GM12878 (cell line): ENCODE measurements at regions not wholly inside any gene's neighbourhood (a gene's known extent, or its start where the extent isn't known, plus 50 kb on each side); places are given as distances from the start of the nearest gene placed in this dataset.

ENCODE experiments used
- ATF3 ChIP-seq: IDR thresholded peaks from 2 replicates; pipeline ENCODE4 v1.6.1; 2011; ENCODE audit warnings: low read depth, mild to moderate bottlenecking, low read length, moderate library complexity, borderline replicate concordance; ENCODE audit errors: extremely low read depth
- CBFB ChIP-seq: IDR thresholded peaks from 2 replicates; pipeline ENCODE4 v1.6.1; 2016; ENCODE audit warnings: antibody characterized with exemption, low read depth
- CTCF ChIP-seq, 3 experiments: IDR thresholded peaks in 2 of 3; conservative IDR thresholded peaks in 1 of 3; 2 replicates each; pipeline ENCODE4 v1.5.1; 2011; ENCODE audit warnings: low read depth in 3 of 3, low read length in 3 of 3, mild to moderate bottlenecking in 3 of 3, control low read depth in 2 of 3, moderate library complexity in 2 of 3, inconsistent platforms in 1 of 3, mixed read lengths in 1 of 3; ENCODE audit not compliant: control insufficient read depth in 2 of 3, insufficient read depth in 1 of 3; ENCODE audit errors: extremely low read depth in 1 of 3
- FOXM1 ChIP-seq: IDR thresholded peaks from 2 replicates; pipeline ENCODE4 v1.6.1; 2012; ENCODE audit warnings: low read depth, mild to moderate bottlenecking, inconsistent platforms, low read length, moderate library complexity
- IKZF1 ChIP-seq: fragments of 450-650 bp; conservative IDR thresholded peaks from 2 replicates; pipeline ENCODE4 v1.6.1; 2017; ENCODE audit warnings: antibody characterized with exemption, mild to moderate bottlenecking
- POLR2A ChIP-seq: IDR thresholded peaks from 2 replicates; pipeline ENCODE4 v1.6.1; 2011; ENCODE audit warnings: low read depth, mild to moderate bottlenecking, low read length
- POLR2AphosphoS2 ChIP-seq: IDR thresholded peaks from 2 replicates; pipeline ENCODE4 v1.6.1; 2011; ENCODE audit warnings: low read depth, mild to moderate bottlenecking, low read length, improper control_type of control experiment, moderate library complexity
- RAD21 ChIP-seq: IDR thresholded peaks from 2 replicates; pipeline ENCODE4 v1.6.1; 2011; ENCODE audit warnings: mild to moderate bottlenecking, low read depth, low read length, moderate library complexity; ENCODE audit not compliant: insufficient read depth
- TARDBP ChIP-seq: IDR thresholded peaks from 2 replicates; pipeline ENCODE4 v1.6.1; 2016; ENCODE audit warnings: borderline replicate concordance
- YY1 ChIP-seq: IDR thresholded peaks from 2 replicates; pipeline ENCODE4 v1.6.1; 2011; ENCODE audit warnings: low read depth, mild to moderate bottlenecking, low read length
- ZBED1 ChIP-seq: IDR thresholded peaks from 2 replicates; pipeline ENCODE4 v1.6.1; 2016; ENCODE audit warnings: borderline replicate concordance
- ZNF24 ChIP-seq: fragments of 450-650 bp; IDR thresholded peaks from 2 replicates; pipeline ENCODE4 v1.6.1; 2017; ENCODE audit warnings: antibody characterized with exemption, mild to moderate bottlenecking
- ZNF274 ChIP-seq: IDR thresholded peaks from one replicate; pipeline ENCODE4 v1.8.0; 2011; ENCODE audit not compliant: insufficient read length, insufficient read depth
- TF ChIP-seq, protein P1 (sequence below): fragments of 450-650 bp; IDR thresholded peaks from 2 replicates; pipeline ENCODE4 v1.6.1; 2017; ENCODE audit warnings: antibody characterized with exemption, mild to moderate bottlenecking, moderate library complexity

DNA sequence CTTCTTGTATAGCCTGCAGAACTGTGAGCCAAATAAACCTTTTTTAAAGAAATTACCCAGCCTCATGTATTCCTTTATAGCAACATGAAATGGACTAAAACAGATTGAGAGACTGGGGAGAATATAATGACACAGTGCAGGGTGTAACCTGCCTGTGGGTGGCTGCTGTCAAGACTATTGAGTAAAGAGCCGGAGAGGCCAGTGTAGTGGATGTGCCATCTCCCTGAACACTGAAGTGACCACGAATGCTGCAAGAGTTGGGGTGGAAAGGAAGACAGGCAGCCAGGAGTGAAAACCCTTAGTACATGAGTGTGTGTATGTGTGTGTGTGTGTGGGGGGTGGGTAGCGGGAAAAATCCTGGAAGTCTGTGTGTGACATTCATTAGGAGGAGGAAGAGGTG lies 55.2 kb upstream of the FLT1 start:
- no peak for TF ChIP-seq POLR2AphosphoS2
- no peak for TF ChIP-seq FOXM1
- TF ChIP-seq ZBED1: no peak
- TF ChIP-seq RAD21: no peak
- TF ChIP-seq CTCF (IDR thresholded peaks at IDR 0.05 in 2 of 3, conservative IDR thresholded peaks at IDR 0.05 in 1 of 3; ENCODE audit: control insufficient read depth in 2 of 3, extremely low read depth in 1 of 3, insufficient read depth in 1 of 3, low read depth in 3 of 3, low read length in 3 of 3): no peak
- TF ChIP-seq ZNF24: no peak
- TF ChIP-seq ATF3: no peak
- no peak for TF ChIP-seq POLR2A
- no peak for TF ChIP-seq CBFB
- TF ChIP-seq IKZF1: no peak
- no peak for TF ChIP-seq YY1
- TF ChIP-seq, protein P1, sequence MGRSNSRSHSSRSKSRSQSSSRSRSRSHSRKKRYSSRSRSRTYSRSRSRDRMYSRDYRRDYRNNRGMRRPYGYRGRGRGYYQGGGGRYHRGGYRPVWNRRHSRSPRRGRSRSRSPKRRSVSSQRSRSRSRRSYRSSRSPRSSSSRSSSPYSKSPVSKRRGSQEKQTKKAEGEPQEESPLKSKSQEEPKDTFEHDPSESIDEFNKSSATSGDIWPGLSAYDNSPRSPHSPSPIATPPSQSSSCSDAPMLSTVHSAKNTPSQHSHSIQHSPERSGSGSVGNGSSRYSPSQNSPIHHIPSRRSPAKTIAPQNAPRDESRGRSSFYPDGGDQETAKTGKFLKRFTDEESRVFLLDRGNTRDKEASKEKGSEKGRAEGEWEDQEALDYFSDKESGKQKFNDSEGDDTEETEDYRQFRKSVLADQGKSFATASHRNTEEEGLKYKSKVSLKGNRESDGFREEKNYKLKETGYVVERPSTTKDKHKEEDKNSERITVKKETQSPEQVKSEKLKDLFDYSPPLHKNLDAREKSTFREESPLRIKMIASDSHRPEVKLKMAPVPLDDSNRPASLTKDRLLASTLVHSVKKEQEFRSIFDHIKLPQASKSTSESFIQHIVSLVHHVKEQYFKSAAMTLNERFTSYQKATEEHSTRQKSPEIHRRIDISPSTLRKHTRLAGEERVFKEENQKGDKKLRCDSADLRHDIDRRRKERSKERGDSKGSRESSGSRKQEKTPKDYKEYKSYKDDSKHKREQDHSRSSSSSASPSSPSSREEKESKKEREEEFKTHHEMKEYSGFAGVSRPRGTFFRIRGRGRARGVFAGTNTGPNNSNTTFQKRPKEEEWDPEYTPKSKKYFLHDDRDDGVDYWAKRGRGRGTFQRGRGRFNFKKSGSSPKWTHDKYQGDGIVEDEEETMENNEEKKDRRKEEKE: no peak
- no peak for TF ChIP-seq ZNF274
- TF ChIP-seq TARDBP: no peak
